Stimulated activated memory B cell treated with anti-CD40 and anti-IgM and Interleukin-4, amounts not matched to agents 10 μg/mL and 1 μg/mL and 100 μg/mL, for 72 hours (primary cell): ENCODE measurements at regions not wholly inside any gene's neighbourhood (a gene's known extent, or its start where the extent isn't known, plus 50 kb on each side); places are given as distances from the start of the nearest gene placed in this dataset.

Source experiments
- ATAC-seq: fragments of 150-1000 bp; cut with Tn5 transposase; 2 replicates; pipeline ENCODE4 v1.10.0; 2021
- H3K27ac Mint-ChIP-seq: one replicate; pipeline ENCODE4 v1.8.0; 2022; ENCODE audit warnings: mild to moderate bottlenecking, mixed read lengths
- H3K27me3 Mint-ChIP-seq: one replicate; pipeline ENCODE4 v1.8.0; 2022; ENCODE audit warnings: mixed read lengths
- H3K36me3 Mint-ChIP-seq: one replicate; pipeline ENCODE4 v1.8.0; 2022; ENCODE audit warnings: mixed read lengths
- H3K4me1 Mint-ChIP-seq: one replicate; pipeline ENCODE4 v1.8.0; 2022; ENCODE audit warnings: mixed read lengths
- H3K4me3 Mint-ChIP-seq: one replicate; pipeline ENCODE4 v1.8.0; 2022; ENCODE audit warnings: mild to moderate bottlenecking, moderate library complexity, mixed read lengths
- H3K9me3 Mint-ChIP-seq: one replicate; pipeline ENCODE4 v1.8.0; 2022; ENCODE audit warnings: mixed read lengths

DNA sequence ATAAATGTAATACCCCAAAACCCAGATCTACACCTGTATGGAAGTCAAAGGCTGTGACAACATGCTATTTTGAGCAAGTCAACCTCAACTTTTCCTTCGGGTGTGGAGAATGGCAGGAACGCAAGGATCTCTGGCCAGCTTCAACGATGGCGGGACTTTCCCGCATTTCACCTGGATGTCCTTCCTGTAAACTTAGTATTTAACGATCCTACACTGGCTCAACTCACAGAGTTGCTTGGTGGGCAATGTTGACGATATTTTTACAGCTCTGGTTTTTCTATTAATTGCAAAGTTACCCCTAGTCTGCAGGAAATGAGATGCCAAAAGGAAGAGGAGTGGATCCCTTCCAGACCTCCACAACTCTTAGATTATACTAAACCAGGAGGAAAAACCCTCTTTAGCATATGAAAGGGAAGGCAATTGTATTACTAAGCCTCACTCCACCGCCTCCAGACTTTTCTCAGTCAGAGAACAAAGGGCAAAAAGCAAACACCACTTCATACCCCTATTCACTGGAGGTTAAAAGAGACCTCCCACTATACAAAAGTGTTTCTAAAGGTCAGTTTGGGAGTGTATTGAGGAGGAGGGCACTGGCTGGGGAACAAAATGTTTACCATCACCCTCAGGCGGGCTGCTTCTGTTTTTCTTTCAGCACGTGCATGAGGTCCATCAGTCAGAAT is 56.5 kb upstream of the ACVR1 start:
- no peak for ATAC-seq
- no peaks in the 10 kb centered on the region for H3K4me1 Mint-ChIP-seq
- no peak overlapping the region for H3K4me3 Mint-ChIP-seq
- no peaks in the 10 kb centered on the region for H3K9me3 Mint-ChIP-seq
- no peak overlapping the region for H3K27ac Mint-ChIP-seq
- no peaks in the 10 kb centered on the region for H3K36me3 Mint-ChIP-seq
- peaks cover 15% of the 10 kb centered on the region for H3K27me3 Mint-ChIP-seq

DNA sequence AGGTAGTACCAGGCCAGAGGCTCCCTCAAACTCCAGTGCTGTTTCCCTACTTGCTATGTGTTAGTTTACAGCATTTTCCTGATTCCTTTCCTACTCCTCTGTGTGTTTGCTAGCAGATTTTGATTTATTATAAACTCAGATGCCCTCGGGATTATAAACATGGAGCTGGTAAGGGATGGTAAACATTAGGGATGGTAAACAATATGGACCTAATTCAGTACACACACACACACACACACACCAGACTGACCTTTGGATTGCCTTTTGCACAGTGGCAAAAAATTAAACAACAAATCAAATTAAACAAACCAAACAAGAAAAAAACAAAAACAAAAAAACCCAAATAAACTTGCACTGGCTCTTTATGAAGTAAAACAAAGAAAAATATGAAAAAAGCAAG is 55.4 kb upstream of the ACVR1 start:
- H3K4me3 Mint-ChIP-seq = no peak overlapping the region
- H3K9me3 Mint-ChIP-seq = no peaks in the 10 kb centered on the region
- H3K27me3 Mint-ChIP-seq = peaks cover 15% of the 10 kb centered on the region
- H3K27ac Mint-ChIP-seq = no peak overlapping the region
- no peaks in the 10 kb centered on the region for H3K4me1 Mint-ChIP-seq
- no peaks in the 10 kb centered on the region for H3K36me3 Mint-ChIP-seq
- ATAC-seq = no peak

DNA sequence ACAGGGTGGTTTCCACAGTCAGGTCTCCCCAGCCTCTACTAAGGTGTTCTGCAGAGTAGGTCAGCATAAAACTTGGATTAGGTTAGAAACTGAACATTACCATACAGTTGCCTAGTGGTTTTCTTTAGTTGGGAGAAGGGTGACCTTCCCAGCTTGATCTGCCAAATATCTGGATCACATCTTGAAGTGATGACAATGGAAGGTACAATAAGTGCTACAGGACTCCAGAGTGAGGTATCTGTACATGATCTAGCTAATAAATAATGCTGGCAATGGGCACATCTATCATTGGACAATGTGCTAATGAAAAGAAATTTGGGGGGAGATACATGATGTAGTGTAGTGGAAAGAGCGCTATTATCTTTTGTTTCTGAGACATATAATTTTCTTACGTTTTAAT is 54.6 kb upstream of the ACVR1 start:
- no peaks in the 10 kb centered on the region for H3K4me1 Mint-ChIP-seq
- H3K36me3 Mint-ChIP-seq = no peaks in the 10 kb centered on the region
- H3K27me3 Mint-ChIP-seq = peaks cover 15% of the 10 kb centered on the region
- no peak overlapping the region for H3K4me3 Mint-ChIP-seq
- ATAC-seq = no peak
- no peaks in the 10 kb centered on the region for H3K9me3 Mint-ChIP-seq
- H3K27ac Mint-ChIP-seq = no peak overlapping the region

DNA sequence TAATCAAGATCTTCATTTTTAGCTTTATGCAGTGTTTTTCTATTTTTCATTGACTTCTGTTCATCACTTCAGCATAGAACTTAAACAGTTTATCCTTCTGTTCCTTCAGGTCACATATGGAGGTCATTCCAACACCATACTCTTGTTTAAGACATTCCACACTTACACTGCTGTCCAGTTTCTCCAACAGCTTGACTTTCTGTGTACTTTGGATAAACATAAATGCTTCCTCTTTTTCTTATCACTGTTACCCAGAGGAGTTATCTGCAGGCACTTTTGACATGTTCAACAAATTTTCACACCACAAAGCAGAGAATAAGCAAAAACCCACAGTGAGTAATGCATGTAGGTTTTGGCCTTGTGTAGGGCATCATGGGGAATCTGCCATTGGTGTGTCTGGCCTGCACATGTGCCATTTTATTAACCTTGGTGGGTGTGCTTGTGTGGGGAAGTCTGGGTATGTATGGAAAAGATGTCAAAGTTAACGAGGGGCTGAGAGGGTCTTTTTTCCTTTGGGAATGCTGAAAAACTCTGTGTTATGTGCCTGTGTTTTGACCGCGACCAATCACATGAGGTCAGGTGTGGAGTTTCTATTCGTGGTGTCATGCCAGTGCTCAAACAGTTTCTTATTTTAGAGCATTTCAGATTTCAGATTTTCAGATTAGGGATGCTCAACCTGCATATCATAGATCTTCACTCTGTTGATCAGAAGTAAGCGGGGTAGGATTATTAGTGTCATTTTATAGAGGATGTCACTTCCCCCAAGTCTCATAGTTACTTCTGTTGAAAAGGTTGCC is 53.9 kb upstream of the ACVR1 start:
- Mint-ChIP-seq H3K4me3 (no peak overlapping the region), H3K4me1 (no peaks in the 10 kb centered on the region), H3K27me3 (peaks cover 20% of the 10 kb centered on the region), H3K36me3 (no peaks in the 10 kb centered on the region), H3K9me3 (no peaks in the 10 kb centered on the region), H3K27ac (no peak overlapping the region)
- no peak for ATAC-seq

DNA sequence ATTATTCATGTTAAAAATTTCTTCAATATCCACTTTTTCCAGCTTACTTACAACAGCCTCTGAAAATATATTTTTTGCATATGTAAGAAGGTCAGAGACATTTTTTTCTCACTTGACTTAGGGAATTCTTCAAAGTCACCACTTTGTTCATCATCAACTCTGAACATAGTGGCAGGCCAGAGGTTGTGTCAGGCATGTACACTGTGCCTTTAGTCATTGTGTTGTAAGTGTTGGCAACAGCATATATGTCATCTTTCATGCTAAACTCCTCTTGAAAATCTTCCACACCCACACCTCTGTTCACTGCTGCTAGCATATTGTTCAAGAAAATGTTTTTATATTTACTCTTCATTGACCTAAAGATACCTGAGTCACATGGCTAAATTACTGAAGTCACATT is 52.2 kb upstream of the ACVR1 start:
- no peak for ATAC-seq
- Mint-ChIP-seq H3K4me3 (no peak overlapping the region), H3K9me3 (no peaks in the 10 kb centered on the region), H3K27ac (no peak overlapping the region), H3K36me3 (no peaks in the 10 kb centered on the region), H3K27me3 (peaks cover 17% of the 10 kb centered on the region), H3K4me1 (no peaks in the 10 kb centered on the region)

DNA sequence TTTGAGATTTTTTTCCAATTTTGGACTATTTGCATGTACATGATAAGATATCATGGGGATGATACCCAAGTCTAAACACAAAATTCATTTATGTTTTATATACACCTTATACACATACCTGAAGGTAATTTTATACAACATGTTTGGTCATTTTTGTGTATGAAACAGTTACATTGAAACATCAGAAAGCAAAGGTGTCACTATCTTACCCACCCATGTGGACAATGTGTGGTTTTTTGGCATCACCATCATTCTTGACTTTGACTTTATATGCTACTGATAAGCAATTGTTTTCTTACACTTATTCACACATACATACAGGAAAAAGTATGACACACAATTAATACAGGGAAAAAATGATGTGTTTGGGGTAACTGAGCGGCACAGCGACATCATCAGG is 51.0 kb upstream of the ACVR1 start:
- no peaks in the 10 kb centered on the region for H3K4me1 Mint-ChIP-seq
- H3K27ac Mint-ChIP-seq = no peak overlapping the region
- no peak overlapping the region for H3K4me3 Mint-ChIP-seq
- no peaks in the 10 kb centered on the region for H3K9me3 Mint-ChIP-seq
- H3K36me3 Mint-ChIP-seq = no peaks in the 10 kb centered on the region
- no peak for ATAC-seq
- H3K27me3 Mint-ChIP-seq = peaks cover 13% of the 10 kb centered on the region
